CD14-positive monocyte (primary cell): ENCODE measurements at regions not wholly inside any gene's neighbourhood (a gene's known extent, or its start where the extent isn't known, plus 50 kb on each side); places are given as distances from the start of the nearest gene placed in this dataset.

Experiments used
- DNase-seq, 3 donors: peaks; one replicate each; pipeline ENCODE4 v3.0.0-alpha.2; 2011 to 2022
- H2AFZ ChIP-seq: 2 replicates; pipeline ENCODE4 v1.6.0; 2012; ENCODE audit warnings: mild to moderate bottlenecking, low read depth, low read length, inconsistent platforms; ENCODE audit not compliant: insufficient read depth, poor library complexity, severe bottlenecking
- H3K27ac ChIP-seq, 2 donors: 1 replicate in 1 of 2; 2 replicates in 1 of 2; pipeline ENCODE4 v1.5.1; 2012 to 2013; ENCODE audit warnings: low read length in 2 of 2, control low read depth in 1 of 2, inconsistent platforms in 1 of 2, low read depth in 1 of 2, mild to moderate bottlenecking in 1 of 2
- H3K27me3 ChIP-seq, 2 donors: one replicate each; pipeline versions ENCODE4 v1.6.0 to v1.6.1; 2011 to 2013; ENCODE audit warnings: low read length in 2 of 2; ENCODE audit not compliant: control insufficient read depth in 2 of 2, insufficient read depth in 2 of 2
- H3K36me3 ChIP-seq, 2 donors: replicated peaks in 1 of 2; 1 replicate in 1 of 2; 2 replicates in 1 of 2; pipeline versions ENCODE4 v1.5.1 to v1.6.1; 2012 to 2013; ENCODE audit warnings: low read length in 2 of 2, control low read depth in 1 of 2, inconsistent platforms in 1 of 2, mild to moderate bottlenecking in 1 of 2; ENCODE audit not compliant: insufficient read depth in 2 of 2, control insufficient read depth in 1 of 2
- H3K4me1 ChIP-seq, 2 donors: 1 replicate in 1 of 2; 2 replicates in 1 of 2; pipeline versions ENCODE4 v1.5.1 to v1.6.1; 2012 to 2013; ENCODE audit warnings: low read length in 2 of 2, control low read depth in 1 of 2, inconsistent platforms in 1 of 2, mild to moderate bottlenecking in 1 of 2, moderate library complexity in 1 of 2; ENCODE audit not compliant: insufficient read depth in 2 of 2, control insufficient read depth in 1 of 2
- H3K4me2 ChIP-seq: replicated peaks from 2 replicates; pipeline ENCODE3; 2012; ENCODE audit warnings: low read length, moderate library complexity, mild to moderate bottlenecking; ENCODE audit not compliant: poor library complexity, severe bottlenecking; ENCODE audit errors: extremely low read depth
- H3K4me3 ChIP-seq, 3 experiments: fragments of 200-600 bp in 1 of 3; sonication (generic) in 1 of 3; replicated peaks in 1 of 3; 1 replicate in 2 of 3; 2 replicates in 1 of 3; pipeline ENCODE4 v1.5.1; 2011 to 2013; ENCODE audit warnings: low read length in 3 of 3, mild to moderate bottlenecking in 3 of 3, control low read depth in 2 of 3, low read depth in 2 of 3, inconsistent platforms in 1 of 3, moderate library complexity in 1 of 3
- H3K79me2 ChIP-seq: 2 replicates; pipeline ENCODE4 v1.6.0; 2012; ENCODE audit warnings: mild to moderate bottlenecking, control low read depth, inconsistent platforms, low read length, moderate library complexity; ENCODE audit not compliant: insufficient read depth
- H3K9ac ChIP-seq: 2 replicates; pipeline ENCODE4 v1.6.0; 2017; ENCODE audit warnings: low read length, mild to moderate bottlenecking; ENCODE audit not compliant: insufficient read depth, poor library complexity, severe bottlenecking
- H3K9me3 ChIP-seq, 2 donors: replicated peaks in 1 of 2; 1 replicate in 1 of 2; 2 replicates in 1 of 2; pipeline versions ENCODE4 v1.5.1 to v1.6.1; 2012 to 2013; ENCODE audit warnings: low read length in 2 of 2, control low read depth in 1 of 2; ENCODE audit not compliant: control insufficient read depth in 1 of 2, insufficient read depth in 1 of 2
- H4K20me1 ChIP-seq: 2 replicates; pipeline ENCODE4 v1.6.0; 2012; ENCODE audit warnings: mild to moderate bottlenecking, low read length, control low read depth, moderate library complexity; ENCODE audit not compliant: insufficient read depth
- H3K27ac Mint-ChIP-seq, 7 donors: one replicate each; pipeline ENCODE4 v1.8.0; 2020; ENCODE audit warnings: mild to moderate bottlenecking in 7 of 7, mixed read lengths in 7 of 7, moderate library complexity in 6 of 7, inconsistent platforms in 2 of 7
- H3K27me3 Mint-ChIP-seq, 3 donors: one replicate each; pipeline ENCODE4 v1.8.0; 2021 to 2022; ENCODE audit warnings: low read depth in 3 of 3, mild to moderate bottlenecking in 3 of 3, mixed read lengths in 3 of 3, moderate library complexity in 3 of 3, inconsistent platforms in 1 of 3
- H3K36me3 Mint-ChIP-seq, 2 donors: one replicate each; pipeline ENCODE4 v1.8.0; 2020; ENCODE audit warnings: mixed read lengths in 2 of 2, inconsistent platforms in 1 of 2, mild to moderate bottlenecking in 1 of 2
- H3K4me1 Mint-ChIP-seq: one replicate; pipeline ENCODE4 v1.8.0; 2020; ENCODE audit warnings: mild to moderate bottlenecking, mixed read lengths
- H3K4me3 Mint-ChIP-seq, 2 donors: one replicate each; pipeline ENCODE4 v1.8.0; 2020; ENCODE audit warnings: mild to moderate bottlenecking in 2 of 2, mixed read lengths in 2 of 2, moderate library complexity in 1 of 2
- H3K9me3 Mint-ChIP-seq, 7 donors: one replicate each; pipeline ENCODE4 v1.8.0; 2020 to 2022; ENCODE audit warnings: mixed read lengths in 7 of 7, mild to moderate bottlenecking in 6 of 7, moderate library complexity in 6 of 7, inconsistent platforms in 2 of 7
- WGBS: methylation state at CpG from one replicate; pipeline ENCODE4 v1.1.5; 2013; ENCODE audit warnings: missing lambda C conversion rate; ENCODE audit not compliant: insufficient coverage; 5-methylcytosine and 5-hydroxymethylcytosine counted together
- intact Hi-C, 2 donors: fragments of 100-400 bp; cut with micrococcal nuclease; formaldehyde crosslinking; loops; one replicate each; pipeline versions ENCODE4 v1.15.0 to v1.15.1; 2023
- TF ChIP-seq, protein P1 (sequence below): fragments of 200-600 bp; IDR thresholded peaks from one replicate; pipeline ENCODE4 v1.8.0; 2022; ENCODE audit warnings: antibody characterized with exemption, mild to moderate bottlenecking

DNA sequence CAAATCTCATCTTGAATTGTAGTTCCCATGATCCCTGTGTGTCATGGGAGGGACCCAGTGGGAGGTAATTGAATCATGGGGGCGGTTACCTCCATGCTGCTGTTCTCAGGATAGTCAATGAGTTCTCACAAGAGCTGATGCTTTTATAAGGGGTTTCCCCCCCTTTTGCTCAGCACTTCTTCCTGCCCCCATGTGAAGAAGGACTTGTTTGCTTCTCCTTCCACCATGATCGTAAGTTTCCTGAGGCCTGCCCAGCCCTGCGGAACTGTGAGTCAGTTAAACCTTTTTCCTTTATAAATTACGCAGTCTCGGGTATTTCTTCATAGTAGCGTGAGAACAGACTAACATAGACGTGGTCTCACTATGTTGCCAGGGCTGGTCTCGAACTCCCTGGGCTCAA, 56.1 kb upstream of the EIF5 start:
- H3K9me3 ChIP-seq = peaks cover 17% of the 10 kb centered on the region in 2 donors
- Mint-ChIP-seq H3K27me3 (peaks cover 83 to 92% (median 92%) of the 10 kb centered on the region in 3 donors), H3K4me3 (peak overlapping the region in 1 of 2 donors; percentile 80)

DNA sequence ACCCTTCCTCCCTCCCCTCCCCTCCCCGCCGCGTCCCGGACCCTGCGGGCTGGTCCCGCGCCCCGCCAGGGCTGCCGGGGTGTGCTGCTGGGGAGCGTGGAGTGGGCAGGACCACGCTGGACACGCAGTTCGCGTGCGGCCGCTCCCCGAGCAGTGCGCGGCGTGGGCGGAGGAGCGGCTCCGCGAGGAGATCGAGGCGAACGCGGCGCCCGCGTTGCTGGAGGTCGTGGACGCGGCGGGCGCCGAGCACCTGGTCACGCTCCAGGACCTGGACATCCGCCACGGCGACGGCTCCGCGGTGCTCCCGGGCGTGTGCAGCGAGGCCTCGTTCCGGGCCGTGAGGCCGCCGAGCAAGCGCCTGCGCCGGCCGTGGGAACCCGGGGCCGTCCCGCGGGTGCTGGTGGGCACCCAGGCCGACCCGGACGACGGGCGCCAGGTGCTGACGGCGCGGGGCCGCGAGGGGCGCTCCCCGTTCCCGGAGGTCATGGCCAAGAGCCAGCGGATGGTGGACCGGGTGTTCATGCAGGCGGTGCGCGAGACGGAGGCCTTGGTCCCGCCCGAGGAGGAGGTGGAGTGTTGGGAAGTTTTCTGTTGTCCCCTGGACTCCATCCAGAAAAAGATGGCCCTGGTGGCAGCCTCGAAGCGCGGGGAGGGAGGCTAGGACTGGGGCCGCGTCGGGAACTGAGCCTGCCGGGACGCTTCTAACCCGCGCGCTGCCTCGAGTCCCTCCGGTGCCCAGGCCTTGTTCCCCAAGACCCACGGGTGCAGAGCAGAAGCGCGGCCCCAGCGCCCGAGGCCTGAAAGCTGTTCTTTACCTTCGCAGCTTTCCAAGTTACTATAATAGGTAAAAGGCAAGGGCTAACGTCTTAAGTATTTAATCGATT, 54.7 kb upstream of the EIF5 start:
- intact Hi-C loops = no loop called here
- H3K4me1 ChIP-seq = peaks cover 4 to 14% of the 10 kb centered on the region in 2 donors
- peaks cover 82 to 92% (median 91%) of the 10 kb centered on the region in 3 donors for H3K27me3 Mint-ChIP-seq
- no peaks in the 10 kb centered on the region for H3K36me3 ChIP-seq
- peak overlapping the region; percentile 49 for H3K4me2 ChIP-seq
- no peak overlapping the region for H3K27ac ChIP-seq
- H3K9me3 Mint-ChIP-seq = peaks cover 6 to 45% (median 33%) of the 10 kb centered on the region in 7 donors
- TF ChIP-seq, protein P1, sequence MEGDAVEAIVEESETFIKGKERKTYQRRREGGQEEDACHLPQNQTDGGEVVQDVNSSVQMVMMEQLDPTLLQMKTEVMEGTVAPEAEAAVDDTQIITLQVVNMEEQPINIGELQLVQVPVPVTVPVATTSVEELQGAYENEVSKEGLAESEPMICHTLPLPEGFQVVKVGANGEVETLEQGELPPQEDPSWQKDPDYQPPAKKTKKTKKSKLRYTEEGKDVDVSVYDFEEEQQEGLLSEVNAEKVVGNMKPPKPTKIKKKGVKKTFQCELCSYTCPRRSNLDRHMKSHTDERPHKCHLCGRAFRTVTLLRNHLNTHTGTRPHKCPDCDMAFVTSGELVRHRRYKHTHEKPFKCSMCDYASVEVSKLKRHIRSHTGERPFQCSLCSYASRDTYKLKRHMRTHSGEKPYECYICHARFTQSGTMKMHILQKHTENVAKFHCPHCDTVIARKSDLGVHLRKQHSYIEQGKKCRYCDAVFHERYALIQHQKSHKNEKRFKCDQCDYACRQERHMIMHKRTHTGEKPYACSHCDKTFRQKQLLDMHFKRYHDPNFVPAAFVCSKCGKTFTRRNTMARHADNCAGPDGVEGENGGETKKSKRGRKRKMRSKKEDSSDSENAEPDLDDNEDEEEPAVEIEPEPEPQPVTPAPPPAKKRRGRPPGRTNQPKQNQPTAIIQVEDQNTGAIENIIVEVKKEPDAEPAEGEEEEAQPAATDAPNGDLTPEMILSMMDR = no peak
- H3K4me3 Mint-ChIP-seq = peak overlapping the region; percentile 47 to 83
- WGBS = 5% methylated on average over 96 of the region's 102 CpGs
- H3K79me2 ChIP-seq = no peaks in the 10 kb centered on the region
- peaks cover 56 to 84% of the 10 kb centered on the region in 2 donors for H3K27me3 ChIP-seq
- no peak overlapping the region for H3K27ac Mint-ChIP-seq
- H3K4me1 Mint-ChIP-seq = peaks cover 18% of the 10 kb centered on the region
- no peaks in the 10 kb centered on the region for H4K20me1 ChIP-seq
- peaks cover 3% of the 10 kb centered on the region in 2 donors for H3K36me3 Mint-ChIP-seq
- H3K9me3 ChIP-seq = peaks cover 15 to 17% of the 10 kb centered on the region in 2 donors
- peak overlapping the region; percentile 4 for H3K9ac ChIP-seq
- H2AFZ ChIP-seq = peak overlapping the region; percentile 63
- no peak for DNase-seq
- peak overlapping the region in 1 of 3 experiments; percentile 43 for H3K4me3 ChIP-seq

More for the DNA sequence above, 56.1 kb upstream of the EIF5 start:
- Mint-ChIP-seq H3K36me3 (peaks cover 3% of the 10 kb centered on the region in 2 donors), H3K27ac (no peak overlapping the region), H3K9me3 (peaks cover 7 to 51% (median 34%) of the 10 kb centered on the region in 7 donors), H3K4me1 (peaks cover 18% of the 10 kb centered on the region)
- H3K27me3 ChIP-seq = peaks cover 66 to 90% of the 10 kb centered on the region in 2 donors
- peaks cover 4 to 14% of the 10 kb centered on the region in 2 donors for H3K4me1 ChIP-seq
- H4K20me1 ChIP-seq = no peaks in the 10 kb centered on the region
- H3K79me2 ChIP-seq = no peaks in the 10 kb centered on the region
- no peak overlapping the region for H3K4me3 ChIP-seq
- H3K27ac ChIP-seq = no peak overlapping the region
- no peak overlapping the region for H2AFZ ChIP-seq
- H3K9ac ChIP-seq = no peak overlapping the region
- no peak overlapping the region for H3K4me2 ChIP-seq
- DNase-seq = peak; percentile 5 to 41 (median 21)
- intact Hi-C loops = no loop called here
- no peaks in the 10 kb centered on the region for H3K36me3 ChIP-seq
- 69% methylated on average over 3 of the region's 8 CpGs for WGBS
- TF ChIP-seq, protein P1 = no peak
